Left ventricle myocardium inferior (tissue), 1 donor: ENCODE measurements at regions not wholly inside any gene's neighbourhood (a gene's known extent, or its start where the extent isn't known, plus 50 kb on each side); places are given as distances from the start of the nearest gene placed in this dataset.

Experiments used
- DNase-seq: peaks from one replicate; pipeline ENCODE4 v3.0.0-alpha.2; 2020
- H3K27ac ChIP-seq: fragments of 200-600 bp; replicated peaks from 2 replicates; pipeline ENCODE4 v1.8.0; 2021
- H3K27me3 ChIP-seq: fragments of 200-600 bp; 2 replicates; pipeline ENCODE4 v1.8.0; 2021; ENCODE audit warnings: low read depth
- H3K36me3 ChIP-seq: fragments of 200-600 bp; 2 replicates; pipeline ENCODE4 v1.8.0; 2021
- H3K4me1 ChIP-seq: fragments of 200-600 bp; 2 replicates; pipeline ENCODE4 v1.8.0; 2021
- H3K4me3 ChIP-seq: fragments of 200-600 bp; 2 replicates; pipeline ENCODE4 v1.8.0; 2021; ENCODE audit warnings: mild to moderate bottlenecking, moderate library complexity
- H3K9me3 ChIP-seq: fragments of 200-600 bp; replicated peaks from 2 replicates; pipeline ENCODE4 v1.8.0; 2021
- CTCF ChIP-seq: fragments of 200-600 bp; IDR thresholded peaks from 2 replicates; pipeline ENCODE4 v1.8.0; 2021; ENCODE audit warnings: antibody characterized with exemption, mild to moderate bottlenecking, borderline replicate concordance
- intact Hi-C: fragments of 100-400 bp; cut with micrococcal nuclease; formaldehyde crosslinking; loops from one replicate; pipeline ENCODE4 v1.11.0; 2022
- donor health status: DM: no; HTN: yes; CAD: no; lungs with severe emphysema.

- Histone ChIP-seq H3K36me3 (no peaks in the 10 kb centered on the region), H3K27ac (no peak overlapping the region), H3K4me3 (no peak overlapping the region), H3K27me3 (no peaks in the 10 kb centered on the region), H3K9me3 (peaks cover 17% of the 10 kb centered on the region), H3K4me1 (no peaks in the 10 kb centered on the region)
- TF ChIP-seq CTCF = no peak
- no peak for DNase-seq
- intact Hi-C loops = no loop called here
Measured at GRCh38 chr7:88686468-88687229, 72.9 kb upstream of the ZNF804B start.

GRCh38 chr7:88681682-88682081 lies 77.8 kb upstream of the ZNF804B start:
- Histone ChIP-seq H3K4me3 (no peak overlapping the region), H3K9me3 (no peaks in the 10 kb centered on the region), H3K4me1 (no peaks in the 10 kb centered on the region), H3K36me3 (no peaks in the 10 kb centered on the region), H3K27ac (no peak overlapping the region), H3K27me3 (no peaks in the 10 kb centered on the region)
- no peak for TF ChIP-seq CTCF
- intact Hi-C loops = no loop called here
- no peak for DNase-seq

- no peak for DNase-seq
- intact Hi-C loops = no loop called here
- Histone ChIP-seq H3K36me3 (no peaks in the 10 kb centered on the region), H3K4me3 (no peak overlapping the region), H3K27me3 (no peaks in the 10 kb centered on the region), H3K27ac (no peak overlapping the region), H3K9me3 (no peaks in the 10 kb centered on the region), H3K4me1 (no peaks in the 10 kb centered on the region)
- TF ChIP-seq CTCF = no peak
Measured at GRCh38 chr7:88670536-88670935, 89.0 kb upstream of the ZNF804B start.

GRCh38 chr7:88669913-88670312 lies 89.6 kb upstream of the ZNF804B start:
- no peak for DNase-seq
- Histone ChIP-seq H3K9me3 (no peaks in the 10 kb centered on the region), H3K36me3 (no peaks in the 10 kb centered on the region), H3K27me3 (no peaks in the 10 kb centered on the region), H3K27ac (no peak overlapping the region), H3K4me3 (no peak overlapping the region), H3K4me1 (no peaks in the 10 kb centered on the region)
- intact Hi-C loops = no loop called here
- TF ChIP-seq CTCF = no peak

- Histone ChIP-seq H3K9me3 (no peaks in the 10 kb centered on the region), H3K4me3 (no peak overlapping the region), H3K4me1 (no peaks in the 10 kb centered on the region), H3K27me3 (no peaks in the 10 kb centered on the region), H3K27ac (no peak overlapping the region), H3K36me3 (no peaks in the 10 kb centered on the region)
- no peak for DNase-seq
- intact Hi-C loops = no loop called here
- no peak for TF ChIP-seq CTCF
Measured at GRCh38 chr7:88668591-88668990, 90.9 kb upstream of the ZNF804B start.
